HepG2 (cell line): ENCODE measurements at regions not wholly inside any gene's neighbourhood (a gene's known extent, or its start where the extent isn't known, plus 50 kb on each side); places are given as distances from the start of the nearest gene placed in this dataset.

ENCODE experiments used
- ATAC-seq: fragments of 200-7000 bp; cut with Tn5 transposase; 3 replicates; pipeline ENCODE4 v1.9.1; 2020; ENCODE audit warnings: mild to moderate bottlenecking, moderate library complexity
- BruUV-seq: library from RNA; stranded (reverse); fragments of 400-500 nt; replicated peaks from 2 replicates; lab custom pipeline; 2021; lab: Mats Ljungman, UMichigan
- CTCF ChIA-PET: fragments of 300-600 bp; formaldehyde crosslinking; extraction: SDS; loops from one replicate; lab custom pipeline; 2021; ENCODE audit warnings: low total read pairs, inconsistent platforms, low intra/inter-chr PET ratio; lab: Yijun Ruan, JAX
- POLR2A ChIA-PET: fragments of 350-600 bp; sonication (Branson Sonifier 250); formaldehyde crosslinking; loops from one replicate; lab custom pipeline; 2020; ENCODE audit warnings: antibody characterized with exemption, inconsistent platforms; lab: Yijun Ruan, JAX
- DNase-seq: peaks from one replicate; pipeline ENCODE4 v3.0.0-alpha.2; 2015; ENCODE audit warnings: low spot score
- FAIRE-seq: peaks from 3 replicates; lab custom pipeline; 2011; peaks lifted over from hg19 to GRCh38; lab: Jason Lieb, UNC
- H2AFZ ChIP-seq: one replicate; pipeline ENCODE4 v1.6.1; 2011; ENCODE audit warnings: low read length, inconsistent platforms
- H3K27ac ChIP-seq: fragments of 300-600 bp; 3 replicates; pipeline ENCODE4 v1.8.0; 2011; ENCODE audit warnings: mixed run types, mild to moderate bottlenecking, mixed read lengths, low read length, inconsistent platforms; ENCODE audit not compliant: insufficient read depth; ENCODE audit errors: extremely low read length
- H3K27me3 ChIP-seq, 2 experiments: fragments of 200-600 bp in 1 of 2; 2 replicates in 1 of 2; 3 replicates in 1 of 2; pipeline versions ENCODE4 v1.6.0 to v1.8.0; 2011; ENCODE audit warnings: low read length in 2 of 2, mild to moderate bottlenecking in 2 of 2, moderate library complexity in 2 of 2, inconsistent platforms in 1 of 2; ENCODE audit not compliant: insufficient read depth in 2 of 2, control insufficient read depth in 1 of 2
- H3K36me3 ChIP-seq, 2 experiments: fragments of 200-600 bp in 1 of 2; replicated peaks in 1 of 2; 2 replicates in 1 of 2; 3 replicates in 1 of 2; pipeline versions ENCODE4 v1.5.1 to v1.8.0; 2011; ENCODE audit warnings: low read length in 2 of 2, inconsistent platforms in 1 of 2; ENCODE audit not compliant: insufficient read depth in 2 of 2, control insufficient read depth in 1 of 2
- H3K4me1 ChIP-seq: 2 replicates; pipeline ENCODE4 v1.5.1; 2012; ENCODE audit warnings: low read length, inconsistent platforms; ENCODE audit not compliant: insufficient read depth
- H3K4me2 ChIP-seq: 2 replicates; pipeline ENCODE4 v1.6.0; 2011; ENCODE audit warnings: low read depth, low read length, inconsistent platforms
- H3K4me3 ChIP-seq, 3 experiments: fragments of 200-600 bp in 1 of 3; sonication (generic), shearing (Covaris generic) in 1 of 3; replicated peaks in 1 of 3; 2 replicates each; pipeline ENCODE4 v1.5.1; 2011 to 2016; ENCODE audit warnings: low read length in 3 of 3, inconsistent platforms in 2 of 3, low read depth in 2 of 3, mild to moderate bottlenecking in 2 of 3, control low read depth in 1 of 3, mixed read lengths in 1 of 3; ENCODE audit not compliant: insufficient read depth in 1 of 3
- H3K79me2 ChIP-seq: one replicate; pipeline ENCODE4 v1.6.1; 2011; ENCODE audit warnings: low read length, inconsistent platforms; ENCODE audit not compliant: insufficient read depth
- H3K9ac ChIP-seq: 2 replicates; pipeline ENCODE4 v1.6.0; 2011; ENCODE audit warnings: mild to moderate bottlenecking, low read depth, low read length, inconsistent platforms; ENCODE audit not compliant: insufficient read depth
- H3K9me3 ChIP-seq: 2 replicates; pipeline ENCODE4 v1.5.1; 2012; ENCODE audit warnings: mild to moderate bottlenecking, low read length
- H4K20me1 ChIP-seq: 2 replicates; pipeline ENCODE4 v1.6.0; 2011; ENCODE audit warnings: inconsistent platforms, mild to moderate bottlenecking, low read length, moderate library complexity; ENCODE audit not compliant: insufficient read depth
- ATF4 ChIP-seq, 2 experiments: fragments of 450-650 bp in 1 of 2; sonication (generic) in 1 of 2; formaldehyde crosslinking; IDR thresholded peaks; 2 replicates each; pipeline versions ENCODE4 v1.5.0 to v1.8.0; 2020 to 2022; ENCODE audit warnings: mild to moderate bottlenecking in 1 of 2, missing genetic modification reagents in 1 of 2
- DBP ChIP-seq: sonication (generic); formaldehyde crosslinking; IDR thresholded peaks from 2 replicates; pipeline ENCODE4 v1.4.0; 2020; ENCODE audit warnings: missing genetic modification reagents; ENCODE audit errors: not compliant biosample characterization
- FOXK1 ChIP-seq: sonication (generic); formaldehyde crosslinking; IDR thresholded peaks from 2 replicates; pipeline ENCODE4 v1.4.0; 2020; ENCODE audit warnings: low read depth, missing genetic modification reagents, borderline replicate concordance
- MYC ChIP-seq: sonication (generic); formaldehyde crosslinking; IDR thresholded peaks from 2 replicates; pipeline ENCODE4 v1.9.0; 2021; ENCODE audit warnings: missing genetic modification reagents, borderline replicate concordance
- PLRG1 ChIP-seq: fragments of 450-650 bp; conservative IDR thresholded peaks from 2 replicates; pipeline ENCODE4 v1.6.1; 2016
- POGK ChIP-seq: sonication (generic); formaldehyde crosslinking; conservative IDR thresholded peaks from 2 replicates; pipeline ENCODE4 v1.8.0; 2022; ENCODE audit warnings: mild to moderate bottlenecking, moderate library complexity, missing genetic modification reagents
- ZNF280B ChIP-seq: sonication (generic); formaldehyde crosslinking; IDR thresholded peaks from 2 replicates; pipeline ENCODE4 v1.5.0; 2020; ENCODE audit warnings: missing genetic modification reagents, mild to moderate bottlenecking, borderline replicate concordance
- ZNF292 ChIP-seq: sonication (generic); formaldehyde crosslinking; IDR thresholded peaks from 2 replicates; pipeline ENCODE4 v1.8.1; 2022; ENCODE audit warnings: mild to moderate bottlenecking, low read depth, missing genetic modification reagents, borderline replicate concordance
- ZNF343 ChIP-seq: sonication (generic); formaldehyde crosslinking; IDR thresholded peaks from 2 replicates; pipeline ENCODE4 v1.4.0; 2020; ENCODE audit warnings: mild to moderate bottlenecking, missing genetic modification reagents
- ZNF687 ChIP-seq: sonication (generic); formaldehyde crosslinking; IDR thresholded peaks from 2 replicates; pipeline ENCODE4 v1.5.1; 2020; ENCODE audit warnings: mild to moderate bottlenecking, missing genetic modification reagents, moderate library complexity
- WGBS: methylation state at CpG from one replicate; pipeline ENCODE4 v1.1.6; 2017; ENCODE audit warnings: low lambda C conversion rate; 5-methylcytosine and 5-hydroxymethylcytosine counted together
- in situ Hi-C: cut with HindIII; loops from 2 replicates; pipeline ENCODE4 v1.10.0; 2017; ENCODE audit warnings: low pct_unique_long_range_greater_than_20kb; ENCODE audit not compliant: extremely low pct_ligation_motif_present
- intact Hi-C: fragments of 100-400 bp; cut with micrococcal nuclease; formaldehyde crosslinking; loops from one replicate; pipeline ENCODE4 v1.10.0; 2022; ENCODE audit not compliant: unreplicated experiment

- DNase-seq (no peak), FAIRE-seq (no peak), ATAC-seq (no peak)
- intact Hi-C loops = no loop called here
- in situ Hi-C loops = loop anchor here (10.0 to 25.0 kb wide), 2 partner anchors 372 to 644 kb away; no protein-coding TSS in a partner anchor
- POLR2A ChIA-PET = no interaction called here
- Histone ChIP-seq H3K9ac (no peak overlapping the region), H3K4me1 (no peaks in the 10 kb centered on the region), H3K27ac (no peak overlapping the region), H3K9me3 (no peaks in the 10 kb centered on the region), H3K79me2 (no peaks in the 10 kb centered on the region), H4K20me1 (no peaks in the 10 kb centered on the region), H3K36me3 (no peaks in the 10 kb centered on the region), H3K4me2 (no peak overlapping the region), H3K27me3 (no peaks in the 10 kb centered on the region), H3K4me3 (no peak overlapping the region), H2AFZ (no peak overlapping the region)
- no TSS peak for BruUV-seq
- TF ChIP-seq PLRG1 = no peak
- TF ChIP-seq ZNF292 (CRISPR knock-in tag) = no peak
- TF ChIP-seq POGK (CRISPR knock-in tag) = no peak
- no peak for TF ChIP-seq ZNF343 (CRISPR knock-in tag)
- no peak for TF ChIP-seq DBP (CRISPR knock-in tag)
- TF ChIP-seq MYC = no peak
- TF ChIP-seq ATF4 (CRISPR knock-in tag; IDR thresholded peaks at IDR 0.05) = no peak
- no peak for TF ChIP-seq ZNF280B (CRISPR knock-in tag)
- no peak for TF ChIP-seq FOXK1 (CRISPR knock-in tag)
- TF ChIP-seq ZNF687 (CRISPR knock-in tag) = no peak
- CTCF ChIA-PET = no interaction called here
- 44% methylated on average over 2 of the region's 2 CpGs for WGBS
Observed at GRCh38 chrX:130990723-130991122, 67.4 kb upstream of the ARHGAP36 start.
